ENCODE measurements at regions not wholly inside any gene's neighbourhood (a gene's known extent, or its start where the extent isn't known, plus 50 kb on each side); places are given as distances from the start of the nearest gene placed in this dataset.

DNA sequence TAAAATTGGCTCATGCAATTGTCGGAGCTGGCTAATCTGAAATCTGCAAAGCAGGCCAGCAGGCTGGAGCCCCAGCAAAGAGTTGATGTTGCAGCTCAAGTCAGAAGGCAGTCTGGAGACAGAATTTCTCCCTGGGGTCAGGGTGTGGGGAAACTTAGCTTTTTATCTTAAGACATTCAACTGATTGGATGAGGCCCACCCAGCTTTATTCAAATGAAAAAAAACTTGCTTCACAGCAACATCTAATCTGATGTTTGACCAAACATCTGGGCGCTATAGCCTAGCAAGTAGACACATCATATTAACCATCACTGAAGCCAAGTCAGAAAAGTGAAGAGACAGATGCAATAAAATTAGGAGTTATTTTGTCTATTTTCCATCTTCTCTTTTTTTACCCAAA lies 108.8 kb upstream of the CCDC28A start:
- no peak overlapping the region for H3K4me3 Mint-ChIP-seq
- Histone ChIP-seq H3T11ph (ENCODE audit: low read length) (no peak overlapping the region), H3K27me3 (ENCODE audit: insufficient read depth, low read length) (no peaks in the 10 kb centered on the region), H3K79me1 (ENCODE audit: insufficient read depth, low read depth, low read length, poor library complexity, severe bottlenecking) (peaks cover 10% of the 10 kb centered on the region), H3K14ac (ENCODE audit: insufficient read depth, low read length) (no peak overlapping the region), H3K4me2 (ENCODE audit: insufficient read depth, insufficient read length, low read length) (no peak overlapping the region), H2BK20ac (ENCODE audit: low read depth, low read length, poor library complexity, severe bottlenecking) (no peak overlapping the region), H3K4ac (ENCODE audit: low read depth, low read length) (no peak overlapping the region), H4K8ac (replicated peaks; ENCODE audit: insufficient read length, low read depth, low read length) (no peak overlapping the region), H2AFZ (ENCODE audit: low read length) (no peak overlapping the region), H2BK15ac (ENCODE audit: low read depth, low read length) (no peak overlapping the region), H3K23ac (ENCODE audit: insufficient read length, low read depth, low read length) (no peak overlapping the region), H3K56ac (ENCODE audit: insufficient read length, low read depth, low read length) (no peak overlapping the region), H2AK5ac (ENCODE audit: insufficient read length, low read length) (no peak overlapping the region), H3K9ac (ENCODE audit: extremely low read depth, insufficient read length, low read length) (no peak overlapping the region), H3K9me3 (ENCODE audit: control insufficient read depth, low read depth, low read length) (no peaks in the 10 kb centered on the region), H4K5ac (ENCODE audit: insufficient read length, low read depth, low read length) (no peak overlapping the region), H3K18ac (ENCODE audit: insufficient read length, low read depth, low read length) (no peak overlapping the region), H3K4me1 (ENCODE audit: insufficient read depth, low read length) (no peaks in the 10 kb centered on the region), H2BK12ac (ENCODE audit: insufficient read length, low read depth, low read length) (no peak overlapping the region), H3K27ac (ENCODE audit: insufficient read length, low read depth, low read length) (no peak overlapping the region), H2BK5ac (ENCODE audit: insufficient read length, low read length) (no peak overlapping the region), H3K23me2 (ENCODE audit: insufficient read length, low read depth, low read length, poor library complexity, severe bottlenecking) (no peaks in the 10 kb centered on the region), H4K20me1 (ENCODE audit: control insufficient read depth, insufficient read depth, insufficient read length) (no peaks in the 10 kb centered on the region), H2BK120ac (ENCODE audit: low read depth, low read length, poor library complexity, severe bottlenecking) (no peak overlapping the region), H4K91ac (ENCODE audit: insufficient read length, low read depth, low read length) (no peak overlapping the region), H3K79me2 (ENCODE audit: insufficient read depth, low read length) (peaks cover 5% of the 10 kb centered on the region; the same call in 1 of the 2 replicates)
- H3K4me1 Mint-ChIP-seq, result peaks cover 12 to 17% of the 10 kb centered on the region in 2 experiments
- no CpG with 5 or more reads among the region's 2 CpGs for WGBS (ENCODE audit: extremely low coverage, insufficient read length, low lambda C conversion rate)
- no peaks in the 10 kb centered on the region for H3K27me3 Mint-ChIP-seq (ENCODE audit: low read depth)
- no peak for DNase-seq
- no peaks in the 10 kb centered on the region for H3K9me3 Mint-ChIP-seq
- H3K36me3 Mint-ChIP-seq (ENCODE audit: insufficient read depth in 1 of 3, low read depth in 3 of 3), result no peaks in the 10 kb centered on the region
- TF ChIP-seq CTCF (conservative IDR thresholded peaks at IDR 0.05), result no peak
- H3K27ac Mint-ChIP-seq, result no peak overlapping the region
